Neural cell (in vitro differentiated cells): ENCODE measurements at regions not wholly inside any gene's neighbourhood (a gene's known extent, or its start where the extent isn't known, plus 50 kb on each side); places are given as distances from the start of the nearest gene placed in this dataset.

Experiments
- H2AFZ ChIP-seq: fragments of 200-600, 300-800 bp; sonication (generic), shearing (Covaris generic); 2 replicates; pipeline ENCODE4 v1.6.0; 2014; ENCODE audit warnings: low read depth, mild to moderate bottlenecking, antibody characterized with exemption, low read length, moderate library complexity
- H3F3A ChIP-seq: fragments of 200-600 bp; shearing (Covaris generic); 2 replicates; pipeline ENCODE4 v1.6.1; 2016; ENCODE audit warnings: mild to moderate bottlenecking, moderate library complexity, mixed read lengths, antibody characterized with exemption, low read length; ENCODE audit not compliant: insufficient read depth, poor library complexity, severe bottlenecking
- H3K27ac ChIP-seq: fragments of 200-600, 300-800 bp; sonication (generic), shearing (Covaris generic); 2 replicates; pipeline ENCODE4 v1.5.1; 2014; ENCODE audit warnings: mild to moderate bottlenecking, low read length, moderate library complexity
- H3K27me3 ChIP-seq: fragments of 300-800, 200-600 bp; sonication (generic), shearing (Covaris generic); 2 replicates; pipeline ENCODE4 v1.6.0; 2014; ENCODE audit warnings: mild to moderate bottlenecking, low read depth, low read length, moderate library complexity; ENCODE audit not compliant: insufficient read depth
- H3K36me3 ChIP-seq: fragments of 300-800, 200-600 bp; sonication (generic), shearing (Covaris generic); 2 replicates; pipeline ENCODE4 v1.5.1; 2014; ENCODE audit warnings: mild to moderate bottlenecking, antibody characterized with exemption, low read length, moderate library complexity; ENCODE audit not compliant: insufficient read depth
- H3K4me2 ChIP-seq: fragments of 300-800, 200-600 bp; sonication (generic), shearing (Covaris generic); 2 replicates; pipeline ENCODE4 v1.6.0; 2014; ENCODE audit warnings: mild to moderate bottlenecking, low read length
- H3K4me3 ChIP-seq: fragments of 300-800, 200-600 bp; sonication (generic), shearing (Covaris generic); 2 replicates; pipeline ENCODE4 v1.5.1; 2014; ENCODE audit warnings: mild to moderate bottlenecking, low read length, moderate library complexity
- H3K79me2 ChIP-seq: fragments of 200-600 bp; shearing (Covaris generic); replicated peaks from 2 replicates; pipeline ENCODE4 v1.6.0; 2014; ENCODE audit warnings: mild to moderate bottlenecking, low read length, moderate library complexity; ENCODE audit not compliant: insufficient read depth
- H3K9ac ChIP-seq: fragments of 300-800, 200-600 bp; sonication (generic), shearing (Covaris generic); 2 replicates; pipeline ENCODE4 v1.6.1; 2016; ENCODE audit warnings: mild to moderate bottlenecking, low read length, mixed read lengths
- H3K9me2 ChIP-seq: fragments of 200-600 bp; shearing (Covaris generic); 2 replicates; pipeline ENCODE4 v1.6.1; 2016; ENCODE audit warnings: mild to moderate bottlenecking, low read length, mixed read lengths; ENCODE audit not compliant: insufficient read depth
- H3K9me3 ChIP-seq: fragments of 200-600, 300-800 bp; sonication (generic), shearing (Covaris generic); 2 replicates; pipeline ENCODE4 v1.6.1; 2016; ENCODE audit warnings: mild to moderate bottlenecking, mixed run types, low read length, moderate library complexity, mixed read lengths
- H4K20me1 ChIP-seq: fragments of 200-600 bp; shearing (Covaris generic); 2 replicates; pipeline ENCODE4 v1.6.1; 2016; ENCODE audit warnings: mild to moderate bottlenecking, mixed run types; ENCODE audit not compliant: insufficient read depth
- CTCF ChIP-seq: fragments of 450-650 bp; IDR thresholded peaks from 2 replicates; pipeline ENCODE4 v1.5.1; 2014; ENCODE audit warnings: antibody characterized with exemption, mild to moderate bottlenecking, moderate library complexity; ENCODE audit not compliant: poor library complexity, severe bottlenecking
- EP300 ChIP-seq: fragments of 450-650 bp; conservative IDR thresholded peaks from 2 replicates; pipeline ENCODE4 v1.6.1; 2014; ENCODE audit warnings: antibody characterized with exemption, mild to moderate bottlenecking, moderate library complexity; ENCODE audit not compliant: poor library complexity, severe bottlenecking
- EZH2 ChIP-seq: fragments of 200-600, 300-800 bp; shearing (Covaris generic), sonication (generic); IDR thresholded peaks from 2 replicates; pipeline ENCODE4 v1.6.1; 2014; ENCODE audit warnings: antibody characterized with exemption, low read length, borderline replicate concordance, mild to moderate bottlenecking; ENCODE audit not compliant: insufficient read depth, poor library complexity, severe bottlenecking
- MXI1 ChIP-seq: fragments of 450-650 bp; conservative IDR thresholded peaks from 2 replicates; pipeline ENCODE4 v1.6.1; 2014; ENCODE audit warnings: antibody characterized with exemption, mild to moderate bottlenecking; ENCODE audit not compliant: poor library complexity, severe bottlenecking
- POLR2AphosphoS5 ChIP-seq: IDR thresholded peaks from 2 replicates; pipeline ENCODE4 v1.6.1; 2012
- RAD21 ChIP-seq: fragments of 450-650 bp; conservative IDR thresholded peaks from 2 replicates; pipeline ENCODE4 v1.6.1; 2014; ENCODE audit warnings: antibody characterized with exemption, mild to moderate bottlenecking, moderate library complexity
- REST ChIP-seq: IDR thresholded peaks from 2 replicates; pipeline ENCODE4 v1.6.1; 2012; ENCODE audit warnings: borderline replicate concordance
- SMC3 ChIP-seq: fragments of 450-650 bp; conservative IDR thresholded peaks from 2 replicates; pipeline ENCODE4 v1.6.1; 2014; ENCODE audit warnings: antibody characterized with exemption, mild to moderate bottlenecking, moderate library complexity; ENCODE audit not compliant: poor library complexity
- TAF1 ChIP-seq: IDR thresholded peaks from 2 replicates; pipeline ENCODE4 v1.6.1; 2012; ENCODE audit warnings: low read depth

- no peak overlapping the region for H2AFZ ChIP-seq
- H3K79me2 ChIP-seq = no peaks in the 10 kb centered on the region
- H3K27ac ChIP-seq = no peak overlapping the region
- H4K20me1 ChIP-seq = no peaks in the 10 kb centered on the region
- no peak overlapping the region for H3K9ac ChIP-seq
- H3K4me2 ChIP-seq = no peak overlapping the region
- H3K9me3 ChIP-seq = no peaks in the 10 kb centered on the region
- no peak overlapping the region for H3K4me3 ChIP-seq
- H3F3A ChIP-seq = no peaks in the 10 kb centered on the region
- no peaks in the 10 kb centered on the region for H3K27me3 ChIP-seq
- TF ChIP-seq EP300 (no peak), TAF1 (no peak), REST (no peak), MXI1 (no peak), RAD21 (no peak), CTCF (no peak), POLR2AphosphoS5 (no peak), SMC3 (no peak), EZH2 (no peak)
- no peaks in the 10 kb centered on the region for H3K9me2 ChIP-seq
- H3K36me3 ChIP-seq = no peaks in the 10 kb centered on the region
Observed at GRCh38 chr12:84172823-84173424, 739.7 kb downstream of the SLC6A15 start.

GRCh38 chr12:84166812-84167211 lies 745.8 kb downstream of the SLC6A15 start:
- Histone ChIP-seq H2AFZ (no peak overlapping the region), H3K9ac (no peak overlapping the region), H3K9me3 (no peaks in the 10 kb centered on the region), H3F3A (no peaks in the 10 kb centered on the region), H3K36me3 (no peaks in the 10 kb centered on the region), H3K4me3 (no peak overlapping the region), H3K4me2 (no peak overlapping the region), H3K79me2 (no peaks in the 10 kb centered on the region), H4K20me1 (no peaks in the 10 kb centered on the region), H3K27ac (no peak overlapping the region), H3K9me2 (no peaks in the 10 kb centered on the region), H3K27me3 (no peaks in the 10 kb centered on the region)
- TF ChIP-seq POLR2AphosphoS5 = no peak
